ENCODE measurements at regions not wholly inside any gene's neighbourhood (a gene's known extent, or its start where the extent isn't known, plus 50 kb on each side); places are given as distances from the start of the nearest gene placed in this dataset.

- Histone ChIP-seq H2AFZ (ENCODE audit: low read depth, low read length) (no peak overlapping the region), H3K27me3 (ENCODE audit: control insufficient read depth in 1 of 2, insufficient read depth in 1 of 2, low read length in 2 of 2) (no peaks in the 10 kb centered on the region), H3K9me3 (ENCODE audit: control insufficient read depth, low read length) (no peaks in the 10 kb centered on the region), H3K23ac (ENCODE audit: low read length in 2 of 2) (no peak overlapping the region), H3K18ac (ENCODE audit: low read depth in 1 of 2, low read length in 2 of 2) (no peak overlapping the region), H3K4me1 (ENCODE audit: control insufficient read depth, insufficient read depth, low read depth, low read length) (no peaks in the 10 kb centered on the region), H3K4me3 (ENCODE audit: insufficient read depth in 1 of 2, low read depth in 1 of 2, low read length in 2 of 2) (no peak overlapping the region), H3K14ac (ENCODE audit: low read length in 2 of 2) (no peak overlapping the region), H2BK120ac (ENCODE audit: low read depth, low read length) (no peak overlapping the region), H3K9ac (ENCODE audit: low read length) (no peak overlapping the region), H4K91ac (ENCODE audit: low read length) (no peak overlapping the region), H3K27ac (ENCODE audit: low read length, poor library complexity, severe bottlenecking) (no peak overlapping the region), H3K4ac (ENCODE audit: low read depth in 1 of 2, low read length in 2 of 2) (no peak overlapping the region), H3K4me2 (ENCODE audit: low read length, poor library complexity, severe bottlenecking) (no peak overlapping the region), H2BK5ac (ENCODE audit: low read depth, low read length, poor library complexity, severe bottlenecking) (no peak overlapping the region), H3K79me1 (replicated peaks; ENCODE audit: low read length, poor library complexity, severe bottlenecking) (no peaks in the 10 kb centered on the region), H2BK12ac (ENCODE audit: low read length in 2 of 2) (no peak overlapping the region), H3K36me3 (ENCODE audit: control insufficient read depth in 1 of 2, insufficient read depth in 2 of 2, low read depth in 1 of 2, low read length in 2 of 2) (no peaks in the 10 kb centered on the region), H2BK15ac (ENCODE audit: low read depth, poor library complexity, severe bottlenecking) (no peak overlapping the region), H2AK5ac (ENCODE audit: low read length, severe bottlenecking) (no peak overlapping the region), H4K8ac (ENCODE audit: low read length) (no peak overlapping the region)
- WGBS: no CpG with 5 or more reads among the region's 1 CpG
- DNase-seq: no peak
Observed at GRCh38 chr4:36618102-36618501, 336.7 kb downstream of the DTHD1 start.

DNA sequence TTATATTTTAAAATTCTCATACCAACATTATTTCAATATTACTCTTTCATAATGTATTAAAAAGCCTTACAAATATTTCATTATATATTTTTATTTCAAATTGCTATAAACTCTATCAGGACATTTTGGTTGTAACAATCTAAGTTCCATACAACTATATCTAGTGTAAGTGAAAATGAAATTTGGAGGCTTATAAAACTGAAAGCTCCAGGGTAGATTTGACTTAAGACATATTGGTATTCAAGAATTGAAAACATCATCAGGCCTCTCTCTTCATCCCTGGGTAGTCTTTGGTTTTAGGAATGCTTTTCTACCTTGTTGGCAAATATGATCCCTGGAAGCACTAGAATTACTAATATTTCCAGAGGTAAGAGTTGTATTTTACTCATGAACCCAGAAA lies 342.6 kb downstream of the DTHD1 start:
- Histone ChIP-seq H2BK5ac (ENCODE audit: low read depth, low read length, poor library complexity, severe bottlenecking) (no peak overlapping the region), H2BK120ac (ENCODE audit: low read depth, low read length) (no peak overlapping the region), H2BK12ac (ENCODE audit: low read length in 2 of 2) (no peak overlapping the region), H4K91ac (ENCODE audit: low read length) (no peak overlapping the region), H2AK5ac (ENCODE audit: low read length, severe bottlenecking) (no peak overlapping the region), H3K27ac (ENCODE audit: low read length, poor library complexity, severe bottlenecking) (no peak overlapping the region), H3K4ac (ENCODE audit: low read depth in 1 of 2, low read length in 2 of 2) (no peak overlapping the region), H3K14ac (ENCODE audit: low read length in 2 of 2) (no peak overlapping the region), H3K4me2 (ENCODE audit: low read length, poor library complexity, severe bottlenecking) (no peak overlapping the region), H3K4me3 (ENCODE audit: insufficient read depth in 1 of 2, low read depth in 1 of 2, low read length in 2 of 2) (no peak overlapping the region), H3K4me1 (ENCODE audit: control insufficient read depth, insufficient read depth, low read depth, low read length) (no peaks in the 10 kb centered on the region), H3K9me3 (ENCODE audit: control insufficient read depth, low read length) (no peaks in the 10 kb centered on the region), H2AFZ (ENCODE audit: low read depth, low read length) (no peak overlapping the region), H3K79me1 (replicated peaks; ENCODE audit: low read length, poor library complexity, severe bottlenecking) (no peaks in the 10 kb centered on the region), H3K36me3 (ENCODE audit: control insufficient read depth in 1 of 2, insufficient read depth in 2 of 2, low read depth in 1 of 2, low read length in 2 of 2) (no peaks in the 10 kb centered on the region), H3K23ac (ENCODE audit: low read length in 2 of 2) (no peak overlapping the region), H3K27me3 (ENCODE audit: control insufficient read depth in 1 of 2, insufficient read depth in 1 of 2, low read length in 2 of 2) (no peaks in the 10 kb centered on the region), H3K18ac (ENCODE audit: low read depth in 1 of 2, low read length in 2 of 2) (no peak overlapping the region), H3K9ac (ENCODE audit: low read length) (no peak overlapping the region), H2BK15ac (ENCODE audit: low read depth, poor library complexity, severe bottlenecking) (no peak overlapping the region), H4K8ac (ENCODE audit: low read length) (no peak overlapping the region)
- no peak for DNase-seq

DNA sequence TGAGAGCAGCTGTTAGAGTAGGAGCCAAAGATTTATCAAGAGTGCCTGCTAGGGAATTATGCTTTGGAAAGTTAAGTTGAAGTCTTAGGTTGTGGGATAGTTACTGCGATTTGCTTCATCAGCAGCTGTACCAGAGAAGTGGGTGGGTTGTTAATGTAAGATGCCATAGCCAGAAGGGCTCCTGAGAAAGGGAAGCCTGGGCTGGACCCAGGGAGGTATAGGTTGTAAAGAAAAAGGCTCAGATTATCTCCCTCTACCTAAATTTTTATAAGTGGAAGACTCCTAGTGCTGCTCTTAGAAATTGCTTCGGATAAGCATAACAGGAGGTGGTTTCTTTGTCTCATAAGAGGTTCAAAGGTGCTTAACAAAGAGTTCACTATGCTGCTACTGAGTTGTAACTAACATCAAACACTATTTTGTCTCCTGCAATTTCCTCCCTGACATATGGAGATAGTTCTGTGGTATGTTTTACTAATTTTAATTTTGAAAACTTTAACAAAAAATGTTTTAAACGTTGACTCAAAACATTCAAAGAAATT lies 356.9 kb downstream of the DTHD1 start:
- H3K18ac ChIP-seq (ENCODE audit: low read depth in 1 of 2, low read length in 2 of 2): no peak overlapping the region
- 30% methylated on average over 1 of the region's 3 CpGs for WGBS

DNA sequence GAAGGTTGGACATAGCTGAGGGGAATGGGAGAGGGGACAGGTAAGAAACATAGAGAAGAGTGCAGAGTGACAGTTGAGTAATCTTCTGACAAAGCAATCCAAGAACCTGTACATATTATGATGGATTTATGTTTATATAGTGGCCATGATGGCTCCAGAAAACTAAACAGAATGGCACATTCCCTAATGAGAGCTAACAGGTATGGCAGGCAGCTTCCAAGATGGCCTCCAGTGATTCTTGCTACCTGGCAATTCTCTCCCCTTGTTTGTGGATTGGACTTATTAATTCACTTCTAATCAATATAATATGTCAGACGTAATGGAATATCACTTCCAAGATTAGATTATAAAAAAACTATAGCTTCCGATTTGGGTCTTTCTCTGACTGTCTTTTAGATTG lies 359.5 kb downstream of the DTHD1 start:
- Histone ChIP-seq H3K9ac (ENCODE audit: low read length) (no peak overlapping the region), H3K4ac (ENCODE audit: low read depth in 1 of 2, low read length in 2 of 2) (no peak overlapping the region), H2BK120ac (ENCODE audit: low read depth, low read length) (no peak overlapping the region), H4K91ac (ENCODE audit: low read length) (no peak overlapping the region), H2AFZ (ENCODE audit: low read depth, low read length) (no peak overlapping the region), H3K18ac (ENCODE audit: low read depth in 1 of 2, low read length in 2 of 2) (no peak overlapping the region), H3K79me1 (replicated peaks; ENCODE audit: low read length, poor library complexity, severe bottlenecking) (no peaks in the 10 kb centered on the region), H3K27ac (ENCODE audit: low read length, poor library complexity, severe bottlenecking) (no peak overlapping the region), H3K27me3 (ENCODE audit: control insufficient read depth in 1 of 2, insufficient read depth in 1 of 2, low read length in 2 of 2) (no peaks in the 10 kb centered on the region), H2BK15ac (ENCODE audit: low read depth, poor library complexity, severe bottlenecking) (no peak overlapping the region), H3K14ac (ENCODE audit: low read length in 2 of 2) (no peak overlapping the region), H3K23ac (ENCODE audit: low read length in 2 of 2) (no peak overlapping the region), H3K36me3 (ENCODE audit: control insufficient read depth in 1 of 2, insufficient read depth in 2 of 2, low read depth in 1 of 2, low read length in 2 of 2) (no peaks in the 10 kb centered on the region), H2BK5ac (ENCODE audit: low read depth, low read length, poor library complexity, severe bottlenecking) (no peak overlapping the region), H3K9me3 (ENCODE audit: control insufficient read depth, low read length) (no peaks in the 10 kb centered on the region), H3K4me2 (ENCODE audit: low read length, poor library complexity, severe bottlenecking) (no peak overlapping the region), H3K4me1 (ENCODE audit: control insufficient read depth, insufficient read depth, low read depth, low read length) (no peaks in the 10 kb centered on the region), H2BK12ac (ENCODE audit: low read length in 2 of 2) (no peak overlapping the region), H3K4me3 (ENCODE audit: insufficient read depth in 1 of 2, low read depth in 1 of 2, low read length in 2 of 2) (no peak overlapping the region), H2AK5ac (ENCODE audit: low read length, severe bottlenecking) (no peak overlapping the region), H4K8ac (ENCODE audit: low read length) (no peak overlapping the region)
- DNase-seq: no peak
- WGBS: 85% methylated on average over 2 of the region's 2 CpGs

More for the DNA sequence above, 356.9 kb downstream of the DTHD1 start:
- H4K91ac ChIP-seq (ENCODE audit: low read length): no peak overlapping the region
- no peak overlapping the region for H3K23ac ChIP-seq (ENCODE audit: low read length in 2 of 2)
- H4K8ac ChIP-seq (ENCODE audit: low read length): no peak overlapping the region
- H3K79me1 ChIP-seq (replicated peaks; ENCODE audit: low read length, poor library complexity, severe bottlenecking): no peaks in the 10 kb centered on the region
- H3K4me1 ChIP-seq (ENCODE audit: control insufficient read depth, insufficient read depth, low read depth, low read length): no peaks in the 10 kb centered on the region
- H3K4me3 ChIP-seq (ENCODE audit: insufficient read depth in 1 of 2, low read depth in 1 of 2, low read length in 2 of 2): no peak overlapping the region
- H3K4ac ChIP-seq (ENCODE audit: low read depth in 1 of 2, low read length in 2 of 2): no peak overlapping the region
- H3K4me2 ChIP-seq (ENCODE audit: low read length, poor library complexity, severe bottlenecking): no peak overlapping the region
- H2BK120ac ChIP-seq (ENCODE audit: low read depth, low read length): no peak overlapping the region
- H3K27me3 ChIP-seq (ENCODE audit: control insufficient read depth in 1 of 2, insufficient read depth in 1 of 2, low read length in 2 of 2): no peaks in the 10 kb centered on the region
- H2AFZ ChIP-seq (ENCODE audit: low read depth, low read length): no peak overlapping the region
- H3K27ac ChIP-seq (ENCODE audit: low read length, poor library complexity, severe bottlenecking): no peak overlapping the region
- H3K14ac ChIP-seq (ENCODE audit: low read length in 2 of 2): no peak overlapping the region
- H3K9ac ChIP-seq (ENCODE audit: low read length): no peak overlapping the region
- no peaks in the 10 kb centered on the region for H3K9me3 ChIP-seq (ENCODE audit: control insufficient read depth, low read length)
- no peak overlapping the region for H2BK12ac ChIP-seq (ENCODE audit: low read length in 2 of 2)
- H3K36me3 ChIP-seq (ENCODE audit: control insufficient read depth in 1 of 2, insufficient read depth in 2 of 2, low read depth in 1 of 2, low read length in 2 of 2): no peaks in the 10 kb centered on the region
- H2BK5ac ChIP-seq (ENCODE audit: low read depth, low read length, poor library complexity, severe bottlenecking): no peak overlapping the region
- H2BK15ac ChIP-seq (ENCODE audit: low read depth, poor library complexity, severe bottlenecking): no peak overlapping the region
- H2AK5ac ChIP-seq (ENCODE audit: low read length, severe bottlenecking): no peak overlapping the region
- no peak for DNase-seq

All from mesenchymal stem cell (in vitro differentiated cells and primary cell).